A673 (cell line): ENCODE measurements at regions not wholly inside any gene's neighbourhood (a gene's known extent, or its start where the extent isn't known, plus 50 kb on each side); places are given as distances from the start of the nearest gene placed in this dataset.

Source experiments
- EZH2 ChIP-seq: fragments of 200-600 bp; sonication (generic); IDR thresholded peaks from 2 replicates; pipeline ENCODE4 v1.6.1; 2017; ENCODE audit warnings: borderline replicate concordance, low read depth, mild to moderate bottlenecking, mixed read lengths, antibody characterized with exemption, low read length; ENCODE audit not compliant: poor library complexity, severe bottlenecking
- TF ChIP-seq, protein P1 (sequence below): fragments of 300-800, 200-600 bp; sonication (generic); conservative IDR thresholded peaks from 2 replicates; pipeline ENCODE4 v1.5.1; 2017; ENCODE audit warnings: low read depth, mild to moderate bottlenecking, antibody characterized with exemption, low read length, moderate library complexity, mixed read lengths

- TF ChIP-seq, protein P1, sequence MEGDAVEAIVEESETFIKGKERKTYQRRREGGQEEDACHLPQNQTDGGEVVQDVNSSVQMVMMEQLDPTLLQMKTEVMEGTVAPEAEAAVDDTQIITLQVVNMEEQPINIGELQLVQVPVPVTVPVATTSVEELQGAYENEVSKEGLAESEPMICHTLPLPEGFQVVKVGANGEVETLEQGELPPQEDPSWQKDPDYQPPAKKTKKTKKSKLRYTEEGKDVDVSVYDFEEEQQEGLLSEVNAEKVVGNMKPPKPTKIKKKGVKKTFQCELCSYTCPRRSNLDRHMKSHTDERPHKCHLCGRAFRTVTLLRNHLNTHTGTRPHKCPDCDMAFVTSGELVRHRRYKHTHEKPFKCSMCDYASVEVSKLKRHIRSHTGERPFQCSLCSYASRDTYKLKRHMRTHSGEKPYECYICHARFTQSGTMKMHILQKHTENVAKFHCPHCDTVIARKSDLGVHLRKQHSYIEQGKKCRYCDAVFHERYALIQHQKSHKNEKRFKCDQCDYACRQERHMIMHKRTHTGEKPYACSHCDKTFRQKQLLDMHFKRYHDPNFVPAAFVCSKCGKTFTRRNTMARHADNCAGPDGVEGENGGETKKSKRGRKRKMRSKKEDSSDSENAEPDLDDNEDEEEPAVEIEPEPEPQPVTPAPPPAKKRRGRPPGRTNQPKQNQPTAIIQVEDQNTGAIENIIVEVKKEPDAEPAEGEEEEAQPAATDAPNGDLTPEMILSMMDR = no peak
- TF ChIP-seq EZH2 = no peak
These were observed 58.3 kb upstream of the GALNT2 start for GRCh38 chr1:230008721-230009120.
